GM21786 (cell line): ENCODE measurements at regions not wholly inside any gene's neighbourhood (a gene's known extent, or its start where the extent isn't known, plus 50 kb on each side); places are given as distances from the start of the nearest gene placed in this dataset.
"Not testable (repeated sequence)": the region's sequence is repeated elsewhere in the genome, so short reads cannot be mapped to it uniquely, and the experiment has no call there.

Experiments
- ATAC-seq: cut with Tn5 transposase; IDR thresholded peaks from one replicate; pipeline ENCODE4 v1.9.1; 2021; ENCODE audit not compliant: unreplicated experiment

DNA sequence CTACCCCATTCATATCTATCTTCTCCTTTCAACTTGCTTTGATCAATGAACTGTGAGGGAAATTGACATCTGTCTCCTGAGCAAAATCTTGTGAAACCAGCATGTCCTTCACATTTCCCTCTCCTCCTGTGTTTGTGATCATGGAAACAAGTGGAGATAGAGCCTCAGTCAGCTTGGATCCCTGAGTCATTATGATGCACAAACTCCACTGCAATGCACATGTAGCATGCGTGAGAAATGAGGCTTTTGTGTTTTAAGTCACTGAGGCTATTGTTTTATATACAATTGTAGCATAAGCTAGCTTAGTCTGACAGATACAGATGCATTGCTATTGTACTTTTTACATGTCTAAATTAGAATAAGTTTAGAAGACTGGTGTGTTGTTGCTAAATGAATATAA is 85.2 kb upstream of the HNMT start:
- ATAC-seq = no peak

GRCh38 chr2:137881711-137882110 is 82.6 kb upstream of the HNMT start:
- no peak for ATAC-seq

DNA sequence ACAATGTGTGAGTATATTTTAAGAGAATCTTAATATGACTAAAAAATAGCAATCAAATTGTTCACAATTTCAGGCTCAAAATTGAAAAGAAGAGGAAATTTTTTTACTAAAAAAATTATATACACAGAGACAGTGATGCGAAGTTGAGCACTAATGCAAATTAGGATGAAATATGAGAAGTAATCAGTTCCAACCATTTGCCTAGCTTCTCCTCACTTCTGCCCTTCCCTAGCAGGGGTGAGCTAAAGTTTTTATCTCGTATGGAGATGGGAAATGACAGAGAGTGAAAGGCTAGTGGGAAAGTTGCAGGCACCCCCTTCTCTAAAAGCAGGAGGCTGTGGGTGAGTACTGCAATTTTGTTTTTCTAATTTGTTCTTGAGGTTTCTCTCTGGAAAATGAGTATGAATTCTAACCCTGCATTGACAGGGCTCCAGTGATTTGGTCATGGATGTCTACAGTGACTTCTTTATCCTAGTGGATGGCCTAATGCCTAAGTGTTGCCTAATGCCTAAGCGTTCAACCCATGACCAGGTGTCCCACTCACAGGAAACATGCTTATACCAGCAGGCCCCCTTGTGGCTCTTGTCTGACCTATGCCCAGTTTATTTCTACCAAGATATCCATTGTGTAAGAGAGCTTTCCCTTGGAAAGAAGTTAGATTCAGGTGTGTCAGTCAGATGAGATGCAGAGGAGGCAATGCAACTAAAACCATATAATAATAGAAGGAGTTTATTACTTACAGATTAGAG is 78.0 kb upstream of the HNMT start:
- ATAC-seq = no peak

GRCh38 chr2:137888845-137889244 is 75.4 kb upstream of the HNMT start:
- ATAC-seq = no peak

GRCh38 chr2:137892739-137893138 is 71.5 kb upstream of the HNMT start:
- no peak for ATAC-seq

- ATAC-seq = no peak
Observed at GRCh38 chr2:137893145-137893544, 71.1 kb upstream of the HNMT start.

GRCh38 chr2:137896467-137896866 is 67.8 kb upstream of the HNMT start:
- ATAC-seq = no peak

- no peak for ATAC-seq
Observed at GRCh38 chr2:137897082-137897481, 67.2 kb upstream of the HNMT start.

- no peak for ATAC-seq
Observed at GRCh38 chr2:137900421-137901141, 63.7 kb upstream of the HNMT start.

- ATAC-seq = no peak
Observed at GRCh38 chr2:137910641-137911040, 53.6 kb upstream of the HNMT start.

DNA sequence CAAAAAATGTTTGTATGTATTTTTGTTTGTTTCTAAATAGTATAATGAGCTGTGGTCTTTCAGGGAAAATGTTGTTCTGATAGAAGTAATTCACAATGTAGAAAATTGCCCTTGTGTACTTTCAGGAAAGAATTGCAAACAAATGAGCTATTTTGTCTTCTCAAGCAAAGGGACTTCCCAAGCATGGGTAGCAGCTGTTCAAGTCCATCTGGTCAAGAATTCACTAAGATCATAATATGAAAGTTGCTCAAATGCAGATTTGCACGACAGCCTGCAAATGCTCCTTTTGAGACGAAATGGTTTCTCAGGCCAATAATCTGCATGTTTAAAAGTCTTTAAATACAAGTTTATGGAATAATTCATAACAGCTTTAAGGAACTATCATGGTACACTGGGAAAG is 51.9 kb upstream of the HNMT start:
- no peak for ATAC-seq

DNA sequence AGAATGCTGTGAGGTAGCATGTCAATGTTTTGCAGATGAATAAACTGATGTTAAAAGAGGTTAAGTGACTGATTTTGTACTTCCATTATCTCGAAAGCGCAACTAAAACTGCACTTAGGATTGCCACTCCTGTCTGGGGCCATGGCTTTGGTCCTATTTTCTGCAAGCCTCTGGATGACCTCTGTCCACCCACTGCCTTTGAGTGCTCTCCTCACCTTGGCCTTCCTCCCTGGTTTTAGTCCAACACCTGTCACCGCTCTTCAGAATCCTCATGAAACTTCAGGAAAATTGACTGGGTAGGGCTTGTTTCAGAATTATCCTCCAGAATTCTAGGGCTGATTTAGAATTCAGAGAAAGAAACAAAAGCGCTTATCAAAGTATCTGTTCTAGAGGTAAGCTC is 51.1 kb upstream of the HNMT start:
- ATAC-seq = no peak

- ATAC-seq = not testable (repeated sequence)
Observed at GRCh38 chr2:137913648-137914047, 50.6 kb upstream of the HNMT start.
